K562 (cell line): ENCODE measurements at regions not wholly inside any gene's neighbourhood (a gene's known extent, or its start where the extent isn't known, plus 50 kb on each side); places are given as distances from the start of the nearest gene placed in this dataset.

Source experiments
- ATAC-seq: fragments of 200-7000 bp; cut with Tn5 transposase; 3 replicates; pipeline ENCODE4 v1.9.1; 2020; ENCODE audit warnings: moderate library complexity
- BruUV-seq: library from RNA; stranded (reverse); fragments of 400-500 nt; replicated peaks from 2 replicates; lab custom pipeline; 2021; lab: Mats Ljungman, UMichigan
- CTCF ChIA-PET: fragments of 300-600 bp; formaldehyde crosslinking; extraction: SDS; loops from one replicate; lab custom pipeline; 2021; ENCODE audit warnings: low intra/inter-chr PET ratio; lab: Yijun Ruan, JAX
- POLR2A ChIA-PET: fragments of 300-600, 350-650 bp; sonication (Branson Sonifier 250); formaldehyde crosslinking; extraction: SDS; loops from one replicate; lab custom pipeline; 2021; ENCODE audit warnings: antibody characterized with exemption, inconsistent platforms; lab: Yijun Ruan, JAX
- DNase-seq, 4 experiments: peaks; one replicate each; pipeline versions ENCODE4 v3.0.0 to v3.0.0-alpha.2; 2011 to 2018; ENCODE audit warnings: low spot score in 3 of 4, mixed read lengths in 3 of 4; ENCODE audit errors: extremely low read depth in 1 of 4
- FAIRE-seq: peaks from 2 replicates; lab custom pipeline; 2011; peaks lifted over from hg19 to GRCh38; lab: Jason Lieb, UNC
- H2AFZ ChIP-seq: 2 replicates; pipeline ENCODE4 v1.6.0; 2011; ENCODE audit warnings: low read depth, low read length, control low read depth, inconsistent platforms
- H3K27ac ChIP-seq: fragments of 200-600 bp; 3 replicates; pipeline ENCODE4 v1.8.0; 2011; ENCODE audit warnings: low read depth, mild to moderate bottlenecking, control low read depth, inconsistent platforms, low read length, moderate library complexity, mixed read lengths; ENCODE audit errors: extremely low read depth
- H3K27me3 ChIP-seq, 2 experiments: fragments of 300-600 bp in 1 of 2; 2 replicates in 1 of 2; 3 replicates in 1 of 2; pipeline versions ENCODE4 v1.6.0 to v1.8.0; 2011; ENCODE audit warnings: inconsistent platforms in 2 of 2, low read length in 2 of 2, mild to moderate bottlenecking in 1 of 2, mixed read lengths in 1 of 2, moderate library complexity in 1 of 2; ENCODE audit not compliant: control insufficient read depth in 2 of 2, insufficient read depth in 2 of 2
- H3K36me3 ChIP-seq: fragments of 300-600 bp; 3 replicates; pipeline ENCODE4 v1.8.0; 2011; ENCODE audit warnings: mild to moderate bottlenecking, low read length, inconsistent platforms; ENCODE audit not compliant: control insufficient read depth, insufficient read depth
- H3K4me1 ChIP-seq, 2 experiments: fragments of 200-600 bp in 1 of 2; replicated peaks in 1 of 2; 2 replicates in 1 of 2; 3 replicates in 1 of 2; pipeline versions ENCODE4 v1.5.1 to v1.8.0; 2011; ENCODE audit warnings: inconsistent platforms in 2 of 2, low read length in 2 of 2, mild to moderate bottlenecking in 1 of 2, mixed read lengths in 1 of 2, moderate library complexity in 1 of 2; ENCODE audit not compliant: control insufficient read depth in 2 of 2, insufficient read depth in 2 of 2
- H3K4me2 ChIP-seq: 2 replicates; pipeline ENCODE4 v1.6.1; 2011; ENCODE audit warnings: low read length, control low read depth, inconsistent platforms, mixed read lengths; ENCODE audit not compliant: insufficient read depth
- H3K4me3 ChIP-seq: fragments of 200-600 bp; sonication (generic), shearing (Covaris generic); 2 replicates; pipeline ENCODE4 v1.5.1; 2016; ENCODE audit warnings: control low read depth, inconsistent platforms
- H3K79me2 ChIP-seq: fragments of 200-600 bp; 3 replicates; pipeline ENCODE4 v1.8.0; 2011; ENCODE audit warnings: low read length, inconsistent platforms; ENCODE audit not compliant: control insufficient read depth, insufficient read depth
- H3K9ac ChIP-seq, 2 experiments: 2 replicates each; pipeline versions ENCODE4 v1.6.0 to v1.6.1; 2011; ENCODE audit warnings: low read depth in 2 of 2, low read length in 2 of 2, control low read depth in 1 of 2, inconsistent platforms in 1 of 2, mild to moderate bottlenecking in 1 of 2, mixed read lengths in 1 of 2; ENCODE audit not compliant: insufficient read depth in 1 of 2
- H3K9me1 ChIP-seq: one replicate; pipeline ENCODE4 v1.6.0; 2011; ENCODE audit warnings: inconsistent platforms, mild to moderate bottlenecking, low read length, moderate library complexity; ENCODE audit not compliant: control insufficient read depth, insufficient read depth
- H3K9me3 ChIP-seq: replicated peaks from 2 replicates; pipeline ENCODE4 v1.5.1; 2011; ENCODE audit warnings: low read depth, low read length, inconsistent platforms; ENCODE audit not compliant: control insufficient read depth, insufficient read depth
- H4K20me1 ChIP-seq: replicated peaks from 2 replicates; pipeline ENCODE4 v1.6.1; 2011; ENCODE audit warnings: low read length, inconsistent platforms, mixed read lengths; ENCODE audit not compliant: control insufficient read depth, insufficient read depth
- CEBPG ChIP-seq, 3 experiments: fragments of 200-800 bp in 1 of 3; sonication (Bioruptor generic) in 1 of 3; sonication (generic) in 1 of 3; formaldehyde crosslinking in 1 of 3; IDR thresholded peaks in 2 of 3; conservative IDR thresholded peaks in 1 of 3; 2 replicates each; pipeline versions ENCODE4 v1.6.1 to v1.8.0; 2016 to 2022; ENCODE audit warnings: missing compliant biosample characterization in 2 of 3, missing genetic modification characterization in 2 of 3, mild to moderate bottlenecking in 1 of 3, missing genetic modification reagents in 1 of 3
- HMG20A ChIP-seq: fragments of 450-650 bp; formaldehyde crosslinking; conservative IDR thresholded peaks from 2 replicates; pipeline ENCODE4 v1.4.0; 2020; ENCODE audit warnings: mild to moderate bottlenecking, mixed read lengths
- MAZ ChIP-seq, 2 experiments: fragments of 450-650 bp in 1 of 2; sonication (generic) in 1 of 2; formaldehyde crosslinking; IDR thresholded peaks in 1 of 2; conservative IDR thresholded peaks in 1 of 2; 2 replicates each; pipeline versions ENCODE4 v1.4.0 to v1.5.0; 2020; ENCODE audit warnings: mild to moderate bottlenecking in 1 of 2, missing genetic modification reagents in 1 of 2
- RHOXF2B ChIP-seq: fragments of 250-450 bp; sonication (Bioruptor Pico); conservative IDR thresholded peaks from 2 replicates; pipeline ENCODE4 v1.5.1; 2021
- RUNX1 ChIP-seq: sonication (generic); IDR thresholded peaks from 2 replicates; pipeline ENCODE4 v1.6.1; 2016; ENCODE audit warnings: antibody characterized with exemption, low read depth
- SOX6 ChIP-seq: fragments of 450-650 bp; IDR thresholded peaks from 2 replicates; pipeline ENCODE4 v1.6.1; 2014; ENCODE audit warnings: mild to moderate bottlenecking
- ZFP1 ChIP-seq: fragments of 450-650 bp; formaldehyde crosslinking; IDR thresholded peaks from 2 replicates; pipeline ENCODE4 v1.4.0; 2020; ENCODE audit warnings: mild to moderate bottlenecking, mixed read lengths
- ZNF239 ChIP-seq: fragments of 250-450 bp; sonication (Bioruptor Pico); IDR thresholded peaks from 2 replicates; pipeline ENCODE4 v1.4.0; 2020; ENCODE audit warnings: mild to moderate bottlenecking
- ZNF77 ChIP-seq: fragments of 250-450 bp; sonication (Bioruptor Pico); IDR thresholded peaks from 2 replicates; pipeline ENCODE4 v1.5.0; 2020
- WGBS: fragments of 100-300 bp; shearing (Covaris generic); methylation state at CpG from one replicate; pipeline ENCODE4 v1.1.6; 2016; ENCODE audit warnings: low coverage, mixed read lengths; ENCODE audit not compliant: insufficient coverage; ENCODE audit errors: missing lambda C conversion rate; 5-methylcytosine and 5-hydroxymethylcytosine counted together
- in situ Hi-C: fragments of 300-500 bp; cut with MboI; formaldehyde crosslinking; loops from 4 replicates; pipeline ENCODE4 v1.15.0; 2018; ENCODE audit warnings: inconsistent platforms, mixed read lengths
- intact Hi-C: fragments of 100-400 bp; cut with micrococcal nuclease; formaldehyde crosslinking; loops from 2 replicates; pipeline ENCODE4 v1.14.2; 2022
- TF ChIP-seq, protein P1 (sequence below): fragments of 250-450 bp; sonication (Bioruptor Pico); IDR thresholded peaks from 2 replicates; pipeline ENCODE4 v1.5.0; 2022; ENCODE audit warnings: mild to moderate bottlenecking
- TF ChIP-seq, protein P2 (sequence below), 2 experiments: fragments of 150-350 bp in 1 of 2; IDR thresholded peaks; 2 replicates each; pipeline ENCODE4 v1.6.1; 2012 to 2016; ENCODE audit warnings: low read depth in 2 of 2, low read length in 2 of 2, mild to moderate bottlenecking in 1 of 2, moderate library complexity in 1 of 2

DNA sequence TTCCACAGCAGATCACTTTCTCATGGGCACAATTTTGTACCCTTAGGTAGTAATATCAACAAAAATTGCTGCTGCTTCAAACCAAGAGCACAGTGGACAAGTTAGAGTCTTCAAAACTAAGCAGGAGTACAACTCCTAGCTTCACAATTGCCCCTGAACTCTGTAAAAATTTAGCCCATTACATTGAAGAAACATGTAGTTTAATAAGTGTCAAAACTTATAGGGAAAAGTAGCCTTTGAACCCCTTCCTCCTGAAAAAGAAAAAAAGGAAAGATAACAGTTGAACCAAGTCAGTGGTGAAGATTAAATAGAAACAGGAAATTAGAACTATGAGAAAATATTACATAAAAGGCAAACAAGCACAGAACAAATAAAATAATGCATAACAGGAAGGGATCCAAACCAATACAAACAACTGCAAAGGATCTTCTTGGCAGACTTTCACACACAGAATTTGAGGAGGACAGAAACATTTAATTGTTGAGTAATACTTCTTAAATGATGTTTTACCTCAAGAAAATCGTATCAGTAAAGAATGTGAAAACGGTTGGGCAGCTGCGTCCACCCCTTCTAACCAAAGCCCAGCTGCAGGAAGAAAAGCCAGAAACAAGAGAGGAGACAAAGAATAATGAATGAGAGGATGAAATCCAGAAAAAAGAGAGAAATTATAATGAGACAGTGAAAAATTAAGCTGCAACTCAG lies 636.0 kb downstream of the NR2F1-AS1 start (continued):
- no peak for TF ChIP-seq CEBPG (CRISPR knock-in tag; IDR thresholded peaks at IDR 0.05)
- no peak for TF ChIP-seq CEBPG (tag; conservative IDR thresholded peaks at IDR 0.05 in 1 of 2, IDR thresholded peaks at IDR 0.05 in 1 of 2)
- no peak for TF ChIP-seq SOX6
- no peak for TF ChIP-seq RUNX1

DNA sequence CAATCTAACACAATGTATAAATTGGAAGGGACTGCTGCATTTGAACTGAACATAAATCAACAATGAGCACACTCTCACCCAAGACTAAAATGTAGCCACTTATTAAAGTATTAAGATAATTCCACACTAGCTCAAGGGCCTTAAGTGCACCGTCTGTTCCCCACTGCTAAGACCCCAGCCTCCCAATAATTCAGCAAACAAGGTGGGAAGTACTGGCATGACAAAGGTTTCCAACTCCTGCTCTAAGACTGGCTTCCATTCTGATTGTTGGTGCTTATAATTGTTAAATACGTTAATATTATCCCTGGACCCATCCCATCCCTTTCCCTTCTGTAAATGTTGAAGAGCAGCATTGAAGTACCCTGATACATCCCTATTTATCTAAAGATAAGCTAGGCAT lies 636.7 kb downstream of the NR2F1-AS1 start:
- ChIA-PET CTCF (no interaction called here), POLR2A (no interaction called here)
- no peak overlapping the region for H3K4me2 ChIP-seq
- no TSS peak for BruUV-seq
- no peak overlapping the region for H3K4me3 ChIP-seq
- H2AFZ ChIP-seq = no peak overlapping the region
- no peaks in the 10 kb centered on the region for H3K27me3 ChIP-seq
- in situ Hi-C loops = no loop called here
- no peak overlapping the region for H3K27ac ChIP-seq
- H3K79me2 ChIP-seq = no peaks in the 10 kb centered on the region
- DNase-seq = no peak
- no peak for FAIRE-seq
- H4K20me1 ChIP-seq = no peaks in the 10 kb centered on the region
- no peaks in the 10 kb centered on the region for H3K9me1 ChIP-seq
- H3K4me1 ChIP-seq = no peaks in the 10 kb centered on the region
- H3K9me3 ChIP-seq = no peaks in the 10 kb centered on the region
- no peaks in the 10 kb centered on the region for H3K36me3 ChIP-seq
- no peak for ATAC-seq
- H3K9ac ChIP-seq = no peak overlapping the region
- TF ChIP-seq ZNF77 (no peak), ZFP1 (no peak), HMG20A (CRISPR knock-in tag) (no peak), ZNF239 (CRISPR knock-in tag) (no peak), RHOXF2B (CRISPR knock-in tag) (no peak), MAZ (CRISPR knock-in tag; conservative IDR thresholded peaks at IDR 0.05 in 1 of 2, IDR thresholded peaks at IDR 0.05 in 1 of 2) (no peak)
- TF ChIP-seq, protein P1, sequence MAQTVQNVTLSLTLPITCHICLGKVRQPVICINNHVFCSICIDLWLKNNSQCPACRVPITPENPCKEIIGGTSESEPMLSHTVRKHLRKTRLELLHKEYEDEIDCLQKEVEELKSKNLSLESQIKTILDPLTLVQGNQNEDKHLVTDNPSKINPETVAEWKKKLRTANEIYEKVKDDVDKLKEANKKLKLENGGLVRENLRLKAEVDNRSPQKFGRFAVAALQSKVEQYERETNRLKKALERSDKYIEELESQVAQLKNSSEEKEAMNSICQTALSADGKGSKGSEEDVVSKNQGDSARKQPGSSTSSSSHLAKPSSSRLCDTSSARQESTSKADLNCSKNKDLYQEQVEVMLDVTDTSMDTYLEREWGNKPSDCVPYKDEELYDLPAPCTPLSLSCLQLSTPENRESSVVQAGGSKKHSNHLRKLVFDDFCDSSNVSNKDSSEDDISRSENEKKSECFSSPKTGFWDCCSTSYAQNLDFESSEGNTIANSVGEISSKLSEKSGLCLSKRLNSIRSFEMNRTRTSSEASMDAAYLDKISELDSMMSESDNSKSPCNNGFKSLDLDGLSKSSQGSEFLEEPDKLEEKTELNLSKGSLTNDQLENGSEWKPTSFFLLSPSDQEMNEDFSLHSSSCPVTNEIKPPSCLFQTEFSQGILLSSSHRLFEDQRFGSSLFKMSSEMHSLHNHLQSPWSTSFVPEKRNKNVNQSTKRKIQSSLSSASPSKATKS (CRISPR knock-in tag) = no peak
- TF ChIP-seq, protein P2, sequence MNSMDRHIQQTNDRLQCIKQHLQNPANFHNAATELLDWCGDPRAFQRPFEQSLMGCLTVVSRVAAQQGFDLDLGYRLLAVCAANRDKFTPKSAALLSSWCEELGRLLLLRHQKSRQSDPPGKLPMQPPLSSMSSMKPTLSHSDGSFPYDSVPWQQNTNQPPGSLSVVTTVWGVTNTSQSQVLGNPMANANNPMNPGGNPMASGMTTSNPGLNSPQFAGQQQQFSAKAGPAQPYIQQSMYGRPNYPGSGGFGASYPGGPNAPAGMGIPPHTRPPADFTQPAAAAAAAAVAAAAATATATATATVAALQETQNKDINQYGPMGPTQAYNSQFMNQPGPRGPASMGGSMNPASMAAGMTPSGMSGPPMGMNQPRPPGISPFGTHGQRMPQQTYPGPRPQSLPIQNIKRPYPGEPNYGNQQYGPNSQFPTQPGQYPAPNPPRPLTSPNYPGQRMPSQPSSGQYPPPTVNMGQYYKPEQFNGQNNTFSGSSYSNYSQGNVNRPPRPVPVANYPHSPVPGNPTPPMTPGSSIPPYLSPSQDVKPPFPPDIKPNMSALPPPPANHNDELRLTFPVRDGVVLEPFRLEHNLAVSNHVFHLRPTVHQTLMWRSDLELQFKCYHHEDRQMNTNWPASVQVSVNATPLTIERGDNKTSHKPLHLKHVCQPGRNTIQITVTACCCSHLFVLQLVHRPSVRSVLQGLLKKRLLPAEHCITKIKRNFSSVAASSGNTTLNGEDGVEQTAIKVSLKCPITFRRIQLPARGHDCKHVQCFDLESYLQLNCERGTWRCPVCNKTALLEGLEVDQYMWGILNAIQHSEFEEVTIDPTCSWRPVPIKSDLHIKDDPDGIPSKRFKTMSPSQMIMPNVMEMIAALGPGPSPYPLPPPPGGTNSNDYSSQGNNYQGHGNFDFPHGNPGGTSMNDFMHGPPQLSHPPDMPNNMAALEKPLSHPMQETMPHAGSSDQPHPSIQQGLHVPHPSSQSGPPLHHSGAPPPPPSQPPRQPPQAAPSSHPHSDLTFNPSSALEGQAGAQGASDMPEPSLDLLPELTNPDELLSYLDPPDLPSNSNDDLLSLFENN (IDR thresholded peaks at IDR 0.05; ENCODE audit: low read depth in 2 of 2, low read length in 2 of 2) = no peak
- TF ChIP-seq, all 486 proteins: peak for 0
- 0% methylated on average over 2 of the region's 2 CpGs for WGBS
- intact Hi-C loops = no loop called here
